ENCODE measurements at regions not wholly inside any gene's neighbourhood (a gene's known extent, or its start where the extent isn't known, plus 50 kb on each side); places are given as distances from the start of the nearest gene placed in this dataset.

GRCh38 chr21:14683063-14683462, 136.9 kb upstream of the SAMSN1 start:
- no peak for DNase-seq
- Histone ChIP-seq H4K20me1 (ENCODE audit: insufficient read depth, low read length) (no peaks in the 10 kb centered on the region), H3K4me2 (ENCODE audit: insufficient read depth, low read length) (no peak overlapping the region), H3K36me3 (ENCODE audit: insufficient read depth, low read length) (no peaks in the 10 kb centered on the region), H3K27me3 (ENCODE audit: insufficient read depth, low read length, poor library complexity) (no peaks in the 10 kb centered on the region), H3K4me1 (ENCODE audit: insufficient read depth, low read length) (peaks cover 43% of the 10 kb centered on the region), H3K9me3 (ENCODE audit: insufficient read depth, low read length, severe bottlenecking) (no peaks in the 10 kb centered on the region), H3K27ac (ENCODE audit: low read length) (peak overlapping the region; percentile 39; the same call in 1 of the 2 replicates), H3K9ac (ENCODE audit: low read depth, low read length) (no peak overlapping the region), H3K4me3 (ENCODE audit: low read depth in 1 of 2, low read length in 2 of 2) (no peak overlapping the region), H2AFZ (ENCODE audit: low read depth, low read length) (peak overlapping the region; percentile 47), H3K79me2 (ENCODE audit: insufficient read depth, low read length) (no peaks in the 10 kb centered on the region)
- TF ChIP-seq CTCF (IDR thresholded peaks at IDR 0.05; ENCODE audit: borderline replicate concordance, extremely low read depth, low read length, poor library complexity, severe bottlenecking) (no peak), EZH2 (IDR thresholded peaks at IDR 0.05; ENCODE audit: borderline replicate concordance, low read depth, low read length, severe bottlenecking) (no peak)
- ATAC-seq (ENCODE audit: insufficient read depth, low read depth) = 0 out of 3 replicates have a peak, but pooled peaks have one; percentile 28

GRCh38 chr21:14678973-14679574, 133.0 kb upstream of the SAMSN1 start:
- Histone ChIP-seq H3K9me3 (ENCODE audit: insufficient read depth, low read length, severe bottlenecking) (no peaks in the 10 kb centered on the region), H3K79me2 (ENCODE audit: insufficient read depth, low read length) (no peaks in the 10 kb centered on the region), H3K4me1 (ENCODE audit: insufficient read depth, low read length) (peaks cover 69% of the 10 kb centered on the region), H4K20me1 (ENCODE audit: insufficient read depth, low read length) (no peaks in the 10 kb centered on the region), H3K4me2 (ENCODE audit: insufficient read depth, low read length) (no peak overlapping the region), H3K27ac (ENCODE audit: low read length) (no peak overlapping the region), H3K4me3 (ENCODE audit: low read depth in 1 of 2, low read length in 2 of 2) (no peak overlapping the region), H2AFZ (ENCODE audit: low read depth, low read length) (no peak overlapping the region), H3K27me3 (ENCODE audit: insufficient read depth, low read length, poor library complexity) (no peaks in the 10 kb centered on the region), H3K36me3 (ENCODE audit: insufficient read depth, low read length) (no peaks in the 10 kb centered on the region), H3K9ac (ENCODE audit: low read depth, low read length) (no peak overlapping the region)
- no peak for TF ChIP-seq CTCF (IDR thresholded peaks at IDR 0.05; ENCODE audit: borderline replicate concordance, extremely low read depth, low read length, poor library complexity, severe bottlenecking)
- TF ChIP-seq EZH2 (IDR thresholded peaks at IDR 0.05; ENCODE audit: borderline replicate concordance, low read depth, low read length, severe bottlenecking) = no peak
- DNase-seq (no peak), ATAC-seq (ENCODE audit: insufficient read depth, low read depth) (no peak)

- TF ChIP-seq CTCF (IDR thresholded peaks at IDR 0.05; ENCODE audit: borderline replicate concordance, extremely low read depth, low read length, poor library complexity, severe bottlenecking) = no peak
- TF ChIP-seq EZH2 (IDR thresholded peaks at IDR 0.05; ENCODE audit: borderline replicate concordance, low read depth, low read length, severe bottlenecking) = no peak
- H2AFZ ChIP-seq (ENCODE audit: low read depth, low read length) = peak overlapping the region; percentile 74
- H3K36me3 ChIP-seq (ENCODE audit: insufficient read depth, low read length) = no peaks in the 10 kb centered on the region
- DNase-seq = no peak
- H3K9ac ChIP-seq (ENCODE audit: low read depth, low read length) = peak overlapping the region; percentile 67; the same call in 1 of the 2 replicates
- peak overlapping the region; percentile 57; the same call in 1 of the 2 replicates for H3K4me2 ChIP-seq (ENCODE audit: insufficient read depth, low read length)
- H3K27me3 ChIP-seq (ENCODE audit: insufficient read depth, low read length, poor library complexity) = no peaks in the 10 kb centered on the region
- ATAC-seq (ENCODE audit: insufficient read depth, low read depth) = no peak
- H3K9me3 ChIP-seq (ENCODE audit: insufficient read depth, low read length, severe bottlenecking) = no peaks in the 10 kb centered on the region
- H3K4me1 ChIP-seq (ENCODE audit: insufficient read depth, low read length) = peaks cover 69% of the 10 kb centered on the region
- no peaks in the 10 kb centered on the region for H4K20me1 ChIP-seq (ENCODE audit: insufficient read depth, low read length)
- H3K79me2 ChIP-seq (ENCODE audit: insufficient read depth, low read length) = no peaks in the 10 kb centered on the region
- H3K27ac ChIP-seq (ENCODE audit: low read length) = peak overlapping the region; percentile 96
- peak overlapping the region in 1 of 2 experiments; percentile 43; a peak in 1 of 4 replicates for H3K4me3 ChIP-seq (ENCODE audit: low read depth in 1 of 2, low read length in 2 of 2)
These were observed 131.6 kb upstream of the SAMSN1 start for GRCh38 chr21:14677639-14678179.
